ENCODE measurements at regions not wholly inside any gene's neighbourhood (a gene's known extent, or its start where the extent isn't known, plus 50 kb on each side); places are given as distances from the start of the nearest gene placed in this dataset.

GRCh38 chr5:117230375-117230774 lies 655.8 kb upstream of the SEMA6A start:
- Histone ChIP-seq H3K9ac (ENCODE audit: extremely low read depth, insufficient read length, low read length) (no peak overlapping the region), H3K79me2 (ENCODE audit: insufficient read depth, low read length) (no peaks in the 10 kb centered on the region), H2AK5ac (ENCODE audit: insufficient read length, low read length) (no peak overlapping the region), H3K14ac (ENCODE audit: insufficient read depth, low read length) (no peak overlapping the region), H2BK20ac (ENCODE audit: low read depth, low read length, poor library complexity, severe bottlenecking) (no peak overlapping the region), H2AFZ (ENCODE audit: low read length) (no peak overlapping the region), H4K5ac (ENCODE audit: insufficient read length, low read depth, low read length) (no peak overlapping the region), H4K20me1 (ENCODE audit: control insufficient read depth, insufficient read depth, insufficient read length) (no peaks in the 10 kb centered on the region), H3K4me2 (ENCODE audit: insufficient read depth, insufficient read length, low read length) (no peak overlapping the region), H3K9me3 (ENCODE audit: control insufficient read depth, low read depth, low read length) (no peaks in the 10 kb centered on the region), H3K79me1 (ENCODE audit: insufficient read depth, low read depth, low read length, poor library complexity, severe bottlenecking) (no peaks in the 10 kb centered on the region), H3T11ph (ENCODE audit: low read length) (no peak overlapping the region), H3K4ac (ENCODE audit: low read depth, low read length) (no peak overlapping the region), H2BK120ac (ENCODE audit: low read depth, low read length, poor library complexity, severe bottlenecking) (no peak overlapping the region), H3K4me1 (ENCODE audit: insufficient read depth, low read length) (no peaks in the 10 kb centered on the region), H2BK5ac (ENCODE audit: insufficient read length, low read length) (no peak overlapping the region), H3K27ac (ENCODE audit: insufficient read length, low read depth, low read length) (no peak overlapping the region), H3K27me3 (ENCODE audit: insufficient read depth, low read length) (no peaks in the 10 kb centered on the region), H4K91ac (ENCODE audit: insufficient read length, low read depth, low read length) (no peak overlapping the region), H3K23ac (ENCODE audit: insufficient read length, low read depth, low read length) (no peak overlapping the region), H3K23me2 (ENCODE audit: insufficient read length, low read depth, low read length, poor library complexity, severe bottlenecking) (no peaks in the 10 kb centered on the region), H2BK15ac (ENCODE audit: low read depth, low read length) (no peak overlapping the region), H2BK12ac (ENCODE audit: insufficient read length, low read depth, low read length) (no peak overlapping the region), H4K8ac (replicated peaks; ENCODE audit: insufficient read length, low read depth, low read length) (no peak overlapping the region), H3K18ac (ENCODE audit: insufficient read length, low read depth, low read length) (no peak overlapping the region), H3K56ac (ENCODE audit: insufficient read length, low read depth, low read length) (no peak overlapping the region)
- Mint-ChIP-seq H3K9me3 (no peaks in the 10 kb centered on the region), H3K27ac (no peak overlapping the region), H3K36me3 (ENCODE audit: insufficient read depth in 1 of 3, low read depth in 3 of 3) (no peaks in the 10 kb centered on the region), H3K27me3 (ENCODE audit: low read depth) (no peaks in the 10 kb centered on the region; the same call in 1 of the 2 replicates), H3K4me3 (no peak overlapping the region), H3K4me1 (peaks cover 3 to 6% of the 10 kb centered on the region in 2 experiments; a peak in 1 of 4 replicates)
- TF ChIP-seq CTCF (conservative IDR thresholded peaks at IDR 0.05): no peak
- DNase-seq: no peak
- WGBS (ENCODE audit: extremely low coverage, insufficient read length, low lambda C conversion rate): no CpG with 5 or more reads among the region's 3 CpGs
